Iris pigment epithelial cell (primary cell): ENCODE measurements at regions not wholly inside any gene's neighbourhood (a gene's known extent, or its start where the extent isn't known, plus 50 kb on each side); places are given as distances from the start of the nearest gene placed in this dataset.
"Not testable (repeated sequence)": the region's sequence is repeated elsewhere in the genome, so short reads cannot be mapped to it uniquely, and the experiment has no call there.

Source experiments
- DNase-seq: peaks from one replicate; pipeline ENCODE4 v3.0.0-alpha.2; 2011; ENCODE audit warnings: low read depth

DNA sequence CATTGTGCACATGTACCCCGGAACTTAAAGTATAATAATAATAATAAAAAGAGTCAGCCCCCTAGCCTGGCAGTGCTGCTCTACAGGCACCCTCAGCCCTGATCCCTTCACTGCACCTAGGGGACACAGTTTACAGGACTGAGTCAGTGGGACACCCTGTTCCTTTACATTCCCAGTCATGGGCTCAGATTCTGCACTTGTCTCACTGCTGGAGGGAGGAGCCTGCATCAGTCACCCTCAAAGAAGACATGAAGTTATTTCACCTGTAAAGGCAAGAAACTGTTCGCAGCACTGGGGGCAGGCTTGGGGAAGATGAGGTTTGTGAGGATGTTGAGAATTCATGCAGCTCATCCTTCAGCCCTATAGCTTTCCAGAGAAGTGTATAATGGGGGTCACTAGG, 50.7 kb upstream of the VPREB1 start:
- no peak for DNase-seq

DNA sequence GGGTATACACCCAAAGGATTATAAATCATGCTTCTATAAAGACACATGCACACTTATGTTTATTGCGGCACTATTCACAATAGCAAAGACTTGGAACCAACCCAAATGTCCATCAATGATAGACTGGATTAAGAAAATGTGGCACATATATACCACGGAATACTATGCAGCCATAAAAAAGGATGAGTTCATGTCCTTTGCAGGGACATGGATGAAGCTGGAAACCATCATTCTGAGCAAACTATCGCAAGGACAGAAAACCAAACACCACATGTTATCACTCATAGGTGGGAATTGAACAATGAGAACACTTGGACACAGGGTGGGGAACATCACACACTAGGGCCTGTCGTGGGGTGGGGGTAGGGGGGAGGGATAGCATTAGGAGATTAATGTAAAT, 51.1 kb upstream of the VPREB1 start:
- not testable (repeated sequence) for DNase-seq

DNA sequence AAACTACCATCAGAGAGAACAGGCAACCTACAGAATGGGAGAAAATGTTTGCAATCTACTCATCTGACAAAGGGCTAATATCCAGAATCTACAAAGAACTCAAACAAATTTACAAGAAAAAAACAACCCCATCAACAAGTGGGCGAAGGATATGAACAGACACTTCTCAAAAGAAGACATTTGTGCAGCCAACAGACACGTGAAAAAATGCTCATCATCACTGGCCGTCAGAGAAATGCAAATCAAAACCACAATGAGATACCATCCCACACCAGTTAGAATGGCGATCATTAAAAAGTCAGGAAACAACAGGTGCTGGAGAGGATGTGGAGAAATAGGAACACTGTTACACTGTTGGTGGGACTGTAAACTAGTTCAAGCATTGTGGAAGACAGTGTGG, 51.6 kb upstream of the VPREB1 start:
- DNase-seq: not testable (repeated sequence)

DNA sequence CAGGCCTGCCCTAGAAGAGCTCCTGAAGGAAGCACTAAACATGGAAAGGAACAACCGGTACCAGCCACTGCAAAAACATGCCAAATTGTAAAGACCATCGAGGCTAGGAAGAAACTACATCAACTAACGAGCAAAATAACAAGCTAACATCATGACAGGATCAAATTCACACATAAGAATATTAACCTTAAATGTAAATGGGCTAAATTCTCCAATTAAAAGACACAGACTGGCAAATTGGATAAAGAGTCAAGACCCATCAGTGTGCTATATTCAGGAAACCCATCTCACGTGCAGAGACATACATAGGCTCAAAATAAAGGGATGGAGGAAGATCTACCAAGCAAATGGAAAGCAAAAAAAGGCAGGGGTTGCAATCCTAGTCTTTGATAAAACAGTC, 54.8 kb upstream of the VPREB1 start:
- not testable (repeated sequence) for DNase-seq

DNA sequence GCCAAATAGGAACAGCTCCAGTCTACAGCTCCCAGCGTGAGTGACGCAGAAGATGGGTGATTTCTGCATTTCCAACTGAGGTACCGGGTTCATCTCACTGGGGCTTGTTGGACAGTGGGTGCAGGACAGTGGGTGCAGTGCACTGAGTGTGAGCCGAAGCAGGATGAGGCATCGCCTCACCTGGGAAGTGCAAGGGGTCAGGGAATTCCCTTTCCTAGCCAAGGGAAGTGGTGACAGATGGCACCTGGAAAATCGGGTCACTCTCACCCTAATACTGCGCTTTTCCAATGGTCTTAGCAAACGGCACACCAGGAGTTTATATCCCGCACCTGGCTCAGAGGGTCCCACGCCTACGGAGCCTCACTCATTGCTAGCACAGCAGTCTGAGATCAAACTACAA, 56.7 kb upstream of the VPREB1 start:
- DNase-seq: not testable (repeated sequence)

DNA sequence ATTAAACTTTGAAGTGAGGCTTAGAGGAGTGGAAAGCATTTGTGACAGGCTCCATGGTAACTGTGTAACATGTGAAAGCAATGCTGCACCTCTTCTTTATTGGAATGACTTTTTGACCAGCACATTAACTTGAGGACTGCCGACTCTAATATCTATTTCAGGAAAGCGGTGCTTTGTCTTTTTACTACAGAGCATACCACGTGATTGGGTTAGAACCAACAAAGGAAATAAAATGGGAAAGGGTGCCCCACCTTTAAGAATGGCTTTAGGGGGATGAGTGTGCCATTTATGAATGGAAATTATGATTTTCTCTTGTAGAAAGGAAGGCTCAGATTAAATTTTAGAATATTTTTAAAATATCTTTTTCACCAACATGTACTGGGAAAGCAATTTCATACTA, 57.3 kb upstream of the VPREB1 start:
- no peak for DNase-seq

DNA sequence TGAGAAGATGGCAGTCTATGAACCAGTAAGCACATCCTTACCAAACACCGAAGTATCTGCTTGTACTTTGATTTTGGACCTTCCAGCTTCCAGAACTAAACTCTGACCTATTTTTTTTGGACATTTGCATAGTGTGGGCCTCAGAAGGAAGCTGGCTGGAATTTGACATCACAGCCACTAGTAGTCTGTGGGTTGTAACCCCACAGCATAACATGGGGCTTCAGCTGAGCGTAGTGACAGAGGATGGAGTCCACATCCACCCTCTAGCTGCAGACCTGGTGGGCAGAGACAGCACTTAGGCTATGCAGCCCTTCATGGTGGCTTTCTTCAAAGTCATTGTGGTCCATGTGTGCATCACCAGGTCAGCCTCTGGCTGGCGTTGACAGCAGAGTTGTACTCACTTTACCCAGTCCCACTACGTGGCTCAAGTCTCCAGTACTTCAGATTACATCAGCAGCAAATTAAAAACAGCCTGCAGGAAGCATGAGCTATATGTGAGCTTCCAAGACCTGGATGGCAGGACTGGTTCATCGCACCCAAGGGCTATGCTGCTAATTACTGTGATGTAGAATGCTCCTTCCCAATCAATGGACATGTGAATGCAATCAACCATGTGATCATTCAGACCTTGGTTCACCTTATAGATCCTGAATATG, 58.6 kb upstream of the VPREB1 start:
- DNase-seq: no peak

DNA sequence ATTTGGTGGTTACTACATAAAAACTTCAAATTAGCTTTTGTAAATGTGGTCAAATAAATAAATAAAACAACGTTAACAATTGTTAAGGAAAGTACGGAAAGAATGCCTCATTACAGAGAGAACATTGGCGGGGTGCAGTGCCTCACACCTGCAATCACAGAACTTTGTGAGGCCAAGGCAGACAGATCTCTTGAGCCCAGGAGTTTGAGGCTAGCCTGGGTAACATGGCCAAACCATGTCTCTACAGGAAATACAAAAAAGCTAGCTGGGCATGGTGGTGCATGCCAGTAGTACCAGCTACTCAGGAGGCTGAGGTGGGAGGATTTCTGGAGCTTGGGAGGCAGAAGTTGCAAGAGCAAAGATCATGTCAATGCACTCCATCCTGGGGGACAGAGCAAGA, 59.4 kb upstream of the VPREB1 start:
- DNase-seq: no peak

DNA sequence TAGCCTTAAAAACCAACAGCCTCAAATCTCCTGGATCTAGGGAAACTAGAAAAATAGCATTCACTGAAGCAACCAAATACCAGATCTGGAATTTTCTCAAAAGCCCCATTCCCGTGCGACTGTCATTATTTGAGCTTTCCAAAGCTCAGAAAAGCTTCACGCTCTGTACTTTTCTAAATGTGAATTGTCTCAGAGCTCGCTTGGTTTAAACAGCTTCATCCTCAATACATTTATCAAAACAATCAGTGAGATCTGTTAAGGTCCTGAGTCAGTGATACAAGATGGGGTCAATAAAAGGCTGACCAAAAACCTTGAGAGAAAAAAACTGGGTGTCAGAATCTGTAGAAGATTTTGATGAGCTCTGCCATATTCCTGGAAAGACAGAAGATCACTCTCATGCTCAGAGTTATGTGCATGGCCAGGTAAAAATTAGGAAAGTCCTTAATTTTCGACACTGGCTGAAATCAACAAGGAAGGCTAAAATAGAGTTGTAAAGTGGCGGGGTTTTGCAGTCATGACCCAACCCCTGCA, 60.2 kb upstream of the VPREB1 start:
- DNase-seq: no peak

DNA sequence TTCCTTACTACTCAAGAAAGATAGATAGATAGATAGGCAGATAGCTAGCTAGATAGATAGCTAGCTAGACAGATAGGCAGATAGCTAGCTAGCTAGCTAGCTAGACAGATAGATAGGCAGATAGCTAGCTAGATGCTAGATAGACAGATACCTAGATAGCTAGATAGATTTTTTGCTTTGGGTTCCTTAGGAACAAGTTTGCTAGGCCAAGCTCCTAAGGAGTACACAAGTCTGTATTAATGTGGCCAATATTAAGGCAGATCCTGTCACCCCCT, 61.7 kb upstream of the VPREB1 start:
- no peak for DNase-seq

DNA sequence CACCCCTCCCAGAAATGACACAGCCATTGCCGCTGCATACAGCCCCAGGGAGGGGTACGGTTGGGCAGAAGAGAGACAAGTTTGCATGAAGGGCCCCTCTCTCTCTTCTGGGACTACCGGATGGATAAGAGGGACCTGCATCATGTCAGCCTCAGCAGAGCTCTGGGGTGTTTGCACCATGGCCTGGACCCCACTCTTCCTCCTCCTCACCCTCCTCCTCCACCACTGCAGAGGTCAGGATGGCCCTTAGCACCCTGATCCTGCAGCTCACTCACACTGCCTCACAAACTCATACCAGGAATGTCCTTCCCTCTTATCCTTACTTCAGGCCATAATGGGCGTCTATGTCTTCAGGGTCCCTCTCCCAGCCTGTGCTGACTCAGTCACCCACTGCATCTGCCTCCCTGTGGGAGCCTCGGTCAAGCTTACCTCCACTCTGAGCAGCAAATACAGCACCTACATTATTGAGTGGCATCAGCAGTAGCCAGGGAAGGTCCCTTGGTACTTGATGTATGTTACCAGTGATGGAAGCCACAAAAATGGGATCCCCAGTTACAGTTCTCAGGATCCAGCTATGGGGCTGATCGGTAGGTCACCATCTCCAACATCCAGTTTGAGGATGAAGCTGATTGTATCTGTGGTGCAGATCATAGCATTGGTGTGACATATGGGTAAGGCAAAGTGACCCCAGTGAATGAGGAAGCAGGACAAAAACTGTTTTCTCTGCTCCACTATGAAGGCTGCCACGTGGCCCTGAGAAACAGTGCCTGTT, 62.2 kb upstream of the VPREB1 start:
- no peak for DNase-seq

DNA sequence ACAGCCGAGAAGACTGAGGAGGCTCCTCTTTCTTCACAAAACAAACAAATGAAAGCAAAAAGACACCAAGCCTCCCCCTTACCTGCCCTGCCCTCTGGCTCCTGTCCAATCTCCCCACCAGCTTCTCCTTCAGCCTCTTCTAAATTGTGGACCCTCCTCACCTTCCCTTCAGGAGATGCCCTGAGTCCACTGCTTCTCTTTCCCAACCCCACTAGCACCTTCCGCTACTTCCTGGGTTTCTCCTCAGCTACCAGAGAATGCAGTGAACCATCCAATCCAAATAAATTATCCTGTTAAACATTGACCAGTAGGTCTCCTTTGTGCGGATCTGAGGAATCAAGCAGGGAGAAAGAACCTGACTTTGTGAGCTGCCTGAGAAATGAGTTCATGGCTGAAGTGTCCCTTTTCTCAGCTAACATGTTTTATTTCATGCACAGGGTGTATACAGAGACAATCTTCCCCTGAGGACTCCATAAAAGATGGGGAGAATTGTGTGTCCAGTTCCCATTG, 63.2 kb upstream of the VPREB1 start:
- no peak for DNase-seq

DNA sequence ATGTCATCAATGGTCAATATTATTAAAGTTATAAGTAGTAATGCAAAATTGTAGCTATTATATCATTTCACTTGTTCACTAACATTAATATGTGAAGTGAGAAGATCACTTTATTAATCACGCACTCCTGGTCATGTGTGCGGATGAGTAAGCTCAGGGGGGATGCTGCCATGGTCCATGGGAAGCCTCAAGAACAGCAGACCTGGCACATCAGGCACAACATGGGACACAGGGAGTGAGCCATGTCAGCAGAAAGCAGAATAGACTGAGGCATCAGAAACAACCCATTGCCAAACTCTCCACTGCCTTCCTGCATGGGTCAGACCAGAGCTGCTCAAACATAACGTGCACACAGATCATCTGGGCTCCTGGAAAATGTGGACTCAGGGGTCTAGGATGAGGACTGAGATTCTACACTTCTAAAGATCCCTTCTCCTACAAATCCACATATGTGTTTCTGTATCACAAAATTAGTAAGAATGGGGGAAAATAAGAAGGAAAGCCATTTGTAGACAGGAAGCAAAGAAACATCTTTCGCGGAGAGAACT, 63.8 kb upstream of the VPREB1 start:
- no peak for DNase-seq

DNA sequence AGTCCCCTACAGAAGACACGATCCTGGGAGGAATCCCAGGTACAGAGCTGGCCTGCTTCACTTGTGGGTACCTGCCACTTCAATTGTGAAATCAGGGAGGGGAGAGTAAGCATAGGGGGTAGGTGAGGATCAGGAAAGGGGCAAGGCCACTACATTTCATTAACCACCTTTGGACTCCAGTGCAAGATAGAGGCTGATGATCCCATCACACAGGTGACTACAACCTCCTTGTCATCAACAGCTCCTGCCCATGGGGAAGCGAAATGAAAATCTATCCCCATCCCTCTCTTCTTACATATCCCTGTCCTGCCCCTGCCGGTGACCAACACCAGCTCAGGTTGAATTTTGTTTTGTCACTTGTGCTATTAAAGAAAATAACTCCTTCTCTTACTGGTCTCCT, 64.7 kb upstream of the VPREB1 start:
- DNase-seq: no peak

DNA sequence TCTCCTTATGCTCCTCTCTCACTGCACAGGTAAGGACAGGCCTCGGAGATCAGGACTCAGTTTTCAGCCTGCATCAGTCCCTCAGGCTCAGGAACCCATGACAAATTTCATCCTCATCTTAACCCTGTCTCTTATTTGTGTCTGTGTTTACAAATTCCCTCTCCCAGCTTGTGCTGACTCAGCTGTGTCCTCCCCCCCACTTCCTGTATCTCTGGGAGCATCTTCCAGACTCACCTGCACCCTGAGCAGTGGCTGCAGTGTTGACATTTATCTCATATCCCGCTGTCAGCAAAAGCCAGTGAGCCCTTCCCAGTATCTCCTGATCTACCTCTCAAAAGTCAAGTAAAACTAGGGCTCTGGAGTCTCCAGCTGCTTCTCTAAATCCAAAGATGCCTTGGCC, 65.6 kb upstream of the VPREB1 start:
- DNase-seq: no peak

DNA sequence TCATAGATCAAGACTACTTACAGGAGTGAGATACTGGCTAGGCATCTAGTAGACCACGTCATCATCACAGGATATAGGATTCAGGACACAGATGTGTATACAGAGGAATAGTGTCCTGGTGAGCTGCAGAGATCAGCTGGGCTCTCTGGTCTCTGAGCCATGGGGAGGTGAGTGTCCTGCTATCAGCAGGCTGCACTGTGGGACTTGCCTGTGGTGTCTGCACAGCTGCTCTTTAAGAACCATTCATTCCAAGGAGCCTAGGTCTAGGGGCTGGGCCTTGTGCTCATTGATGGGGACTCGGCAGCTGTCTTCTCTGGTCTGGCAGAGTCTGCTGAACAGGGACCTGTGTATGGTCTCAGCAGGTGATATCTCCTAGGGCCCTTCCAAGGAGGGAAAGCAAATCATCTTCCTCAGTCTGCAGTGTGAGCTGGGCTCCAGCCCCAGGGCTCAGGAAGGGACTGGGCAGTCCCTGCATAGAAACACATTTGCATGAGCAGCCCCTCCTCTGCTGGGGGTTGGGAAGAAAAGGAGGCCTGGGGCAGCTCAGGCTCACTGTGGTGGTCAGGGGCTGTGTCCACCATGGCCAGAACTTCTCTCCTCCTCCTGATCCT, 66.1 kb upstream of the VPREB1 start:
- DNase-seq: no peak

DNA sequence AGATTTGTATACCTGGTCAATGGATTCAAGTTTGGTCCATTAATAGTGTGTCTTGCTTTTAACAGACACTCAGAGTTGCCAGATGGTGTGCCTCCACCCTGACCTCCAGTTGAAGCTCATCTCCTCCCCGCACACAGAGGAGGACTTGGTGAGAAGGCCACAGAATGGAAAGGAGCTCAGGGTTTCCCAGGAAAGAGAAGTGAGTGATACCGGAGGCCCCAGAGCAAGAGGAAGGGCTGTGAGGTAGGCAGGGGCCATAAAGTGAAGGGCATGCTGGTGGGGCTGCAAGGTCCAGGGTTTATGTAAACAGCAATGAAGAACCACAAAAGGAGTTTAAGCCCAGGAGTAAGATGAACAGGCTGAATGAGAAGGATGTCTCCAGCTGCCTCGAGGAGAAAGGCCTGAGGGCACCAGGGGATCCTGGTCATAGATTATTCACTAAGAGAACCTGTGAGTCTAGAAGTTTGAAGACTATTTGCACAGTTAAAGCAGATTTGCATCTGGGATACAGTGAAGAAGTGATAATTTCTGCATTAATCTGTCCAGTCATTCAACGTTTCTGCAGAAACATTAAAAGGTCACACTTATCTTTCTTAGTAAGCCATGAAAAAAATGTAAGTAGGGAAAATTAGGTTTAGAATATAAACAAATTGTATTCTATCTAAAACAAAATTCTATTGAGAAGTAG, 67.5 kb upstream of the VPREB1 start:
- DNase-seq: no peak

DNA sequence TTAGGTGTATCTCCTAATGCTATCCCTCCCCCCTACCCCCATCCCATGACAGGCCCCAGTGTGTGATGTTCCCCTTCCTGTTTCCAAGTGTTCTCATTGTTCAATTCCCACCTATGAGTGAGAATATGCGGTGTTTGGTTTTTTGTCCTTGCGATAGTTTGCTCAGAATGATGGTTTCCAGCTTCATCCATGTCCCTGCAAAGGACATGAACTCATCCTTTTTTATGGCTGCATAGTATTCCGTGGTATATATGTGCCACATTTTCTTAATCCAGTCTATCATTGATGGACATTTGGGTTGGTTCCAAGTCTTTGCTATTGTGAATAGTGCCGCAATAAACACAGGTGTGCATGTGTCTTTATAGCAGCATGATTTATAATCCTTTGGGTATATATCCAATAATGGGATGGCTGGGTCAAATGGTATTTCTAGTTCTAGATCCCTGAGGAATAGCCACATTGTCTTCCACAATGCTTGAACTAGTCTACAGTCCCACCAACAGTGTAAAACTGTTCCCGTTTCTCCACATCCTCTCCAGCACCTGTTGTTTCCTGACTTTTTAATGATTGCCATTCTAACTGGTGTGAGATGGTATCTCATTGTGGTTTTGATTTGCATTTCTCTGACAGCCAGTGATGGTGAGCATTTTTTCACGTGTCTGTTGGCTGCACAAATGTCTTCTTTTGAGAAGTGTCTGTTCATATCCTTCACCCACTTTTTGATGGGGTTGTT, 71.5 kb upstream of the VPREB1 start:
- not testable (repeated sequence) for DNase-seq

DNA sequence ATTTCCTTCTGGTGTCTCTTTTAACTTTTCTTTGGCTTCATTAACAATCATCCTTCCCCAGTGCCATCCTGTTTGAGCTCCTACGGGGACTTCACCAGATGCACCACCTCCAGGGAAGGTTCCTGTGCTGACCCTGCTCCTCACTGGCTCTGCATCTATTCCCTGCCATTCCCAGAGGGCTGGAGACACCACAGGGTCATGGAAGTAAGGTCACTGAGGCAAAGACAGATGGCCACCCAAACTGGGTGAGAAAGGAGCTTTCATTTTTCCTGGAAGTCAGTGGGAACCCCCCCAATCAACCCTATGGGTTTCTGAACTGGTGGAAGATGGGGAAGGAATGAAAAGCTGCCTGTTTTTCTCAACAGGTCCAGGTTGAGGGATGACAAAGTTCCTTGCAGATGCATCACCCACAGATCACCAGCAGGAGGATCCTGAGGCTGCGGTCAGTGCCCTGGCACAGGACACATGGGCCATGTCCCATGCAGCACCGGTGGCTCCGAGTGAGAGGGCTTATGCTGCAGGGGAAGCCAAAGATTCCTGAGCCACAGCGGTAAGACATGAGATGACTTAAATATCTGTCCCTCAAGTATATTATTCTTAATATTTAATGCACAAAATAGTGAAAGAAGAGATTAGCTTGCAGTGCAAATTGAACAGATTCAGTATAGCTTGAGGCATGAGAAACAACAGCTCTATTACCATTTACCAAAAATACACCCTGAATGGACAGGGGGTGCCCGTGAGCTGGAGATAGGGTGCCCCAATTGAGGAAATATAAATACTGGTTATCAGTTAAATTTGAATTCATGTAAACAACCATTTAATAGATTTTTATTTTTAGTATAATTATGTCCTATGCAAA, 73.0 kb upstream of the VPREB1 start:
- peak; percentile 9 for DNase-seq

DNA sequence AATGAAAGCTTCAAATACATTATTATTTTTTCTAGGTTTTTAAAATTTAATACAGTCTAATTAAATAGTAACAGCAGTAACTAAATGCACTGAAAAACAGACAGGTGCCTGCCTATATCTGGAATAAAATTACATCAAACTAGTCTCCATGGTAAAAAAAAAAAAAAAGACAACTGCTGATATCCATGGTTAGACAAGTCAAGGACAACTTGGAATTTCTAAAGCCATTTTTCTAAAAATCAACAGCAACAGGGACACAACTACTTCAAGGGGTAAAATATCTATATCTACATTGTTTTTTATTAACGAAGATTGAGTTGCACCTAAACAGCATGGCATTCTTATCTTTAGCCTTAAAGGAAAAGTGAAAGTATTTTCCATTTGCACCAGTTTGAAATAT, 74.7 kb upstream of the VPREB1 start:
- no peak for DNase-seq
